Panc1 (cell line): ENCODE measurements at regions not wholly inside any gene's neighbourhood (a gene's known extent, or its start where the extent isn't known, plus 50 kb on each side); places are given as distances from the start of the nearest gene placed in this dataset.

Experiments
- CTCF ChIP-seq: fragments of 450-650 bp; IDR thresholded peaks from 2 replicates; pipeline ENCODE4 v1.5.1; 2017; ENCODE audit warnings: mild to moderate bottlenecking
- POLR2AphosphoS5 ChIP-seq: IDR thresholded peaks from 2 replicates; pipeline ENCODE4 v1.6.1; 2012; ENCODE audit warnings: mild to moderate bottlenecking, low read depth, low read length, moderate library complexity

GRCh38 chr5:9681706-9682105 lies 51.6 kb upstream of the TAS2R1 start:
- TF ChIP-seq CTCF (no peak), POLR2AphosphoS5 (no peak)
